ENCODE measurements at regions not wholly inside any gene's neighbourhood (a gene's known extent, or its start where the extent isn't known, plus 50 kb on each side); places are given as distances from the start of the nearest gene placed in this dataset.

- TF ChIP-seq POLR2A (IDR thresholded peaks at IDR 0.05; ENCODE audit: insufficient read depth in 1 of 2, low read depth in 2 of 2, low read length in 2 of 2) (no peak), PCBP1 (IDR thresholded peaks at IDR 0.05; ENCODE audit: borderline replicate concordance, low read depth, low read length) (no peak), CTCF (CRISPR knock-in tag; IDR thresholded peaks at IDR 0.05) (no peak)
These were observed 351.9 kb upstream of the POU5F2 start for GRCh38 chr5:94093300-94093699.

All from HepG2 (cell line).